Astrocyte (in vitro differentiated cells and primary cell): ENCODE measurements at regions not wholly inside any gene's neighbourhood (a gene's known extent, or its start where the extent isn't known, plus 50 kb on each side); places are given as distances from the start of the nearest gene placed in this dataset.

Source experiments
- DNase-seq: peaks from one replicate; pipeline ENCODE4 v3.0.0-alpha.2; 2010; ENCODE audit warnings: low read depth
- FAIRE-seq: peaks from 2 replicates; lab custom pipeline; 2011; peaks lifted over from hg19 to GRCh38; lab: Jason Lieb, UNC
- H2AFZ ChIP-seq: 2 replicates; pipeline ENCODE4 v1.6.0; 2012; ENCODE audit warnings: low read depth, low read length, inconsistent platforms
- H3K27ac ChIP-seq: 2 replicates; pipeline ENCODE4 v1.5.1; 2011; ENCODE audit warnings: low read depth, low read length, inconsistent platforms
- H3K27me3 ChIP-seq: 2 replicates; pipeline ENCODE4 v1.6.0; 2011; ENCODE audit warnings: low read length, inconsistent platforms; ENCODE audit not compliant: insufficient read depth
- H3K36me3 ChIP-seq: 2 replicates; pipeline ENCODE4 v1.5.1; 2011; ENCODE audit warnings: low read length, inconsistent platforms; ENCODE audit not compliant: insufficient read depth
- H3K4me1 ChIP-seq: 2 replicates; pipeline ENCODE4 v1.5.1; 2011; ENCODE audit warnings: low read length, inconsistent platforms; ENCODE audit not compliant: insufficient read depth
- H3K4me2 ChIP-seq: 2 replicates; pipeline ENCODE4 v1.6.0; 2012; ENCODE audit warnings: low read length, inconsistent platforms
- H3K4me3 ChIP-seq: 2 replicates; pipeline ENCODE4 v1.5.1; 2011; ENCODE audit warnings: low read depth, mild to moderate bottlenecking, low read length, inconsistent platforms; ENCODE audit not compliant: insufficient read depth
- H3K79me2 ChIP-seq: 2 replicates; pipeline ENCODE4 v1.6.0; 2012; ENCODE audit warnings: mild to moderate bottlenecking, low read length, inconsistent platforms; ENCODE audit not compliant: insufficient read depth
- H3K9ac ChIP-seq: 2 replicates; pipeline ENCODE4 v1.6.0; 2012; ENCODE audit warnings: mild to moderate bottlenecking, low read length, inconsistent platforms
- H3K9me3 ChIP-seq: 2 replicates; pipeline ENCODE4 v1.5.1; 2012; ENCODE audit warnings: low read depth, mild to moderate bottlenecking, low read length, inconsistent platforms; ENCODE audit not compliant: insufficient read depth
- H4K20me1 ChIP-seq: 2 replicates; pipeline ENCODE4 v1.6.0; 2012; ENCODE audit warnings: low read length, inconsistent platforms; ENCODE audit not compliant: insufficient read depth
- H3K27ac Mint-ChIP-seq: one replicate; pipeline ENCODE4 v1.8.0; 2021; ENCODE audit warnings: mild to moderate bottlenecking, mixed read lengths; ENCODE audit not compliant: unreplicated experiment
- H3K27me3 Mint-ChIP-seq: one replicate; pipeline ENCODE4 v1.8.0; 2021; ENCODE audit warnings: low read depth, mixed read lengths; ENCODE audit not compliant: unreplicated experiment
- H3K36me3 Mint-ChIP-seq: one replicate; pipeline ENCODE4 v1.8.0; 2021; ENCODE audit warnings: low read depth, mixed read lengths; ENCODE audit not compliant: unreplicated experiment
- H3K4me1 Mint-ChIP-seq: one replicate; pipeline ENCODE4 v1.8.0; 2021; ENCODE audit warnings: low read depth, mixed read lengths; ENCODE audit not compliant: unreplicated experiment
- H3K4me3 Mint-ChIP-seq: one replicate; pipeline ENCODE4 v1.8.0; 2021; ENCODE audit warnings: mild to moderate bottlenecking, moderate library complexity, mixed read lengths; ENCODE audit not compliant: unreplicated experiment
- H3K9me3 Mint-ChIP-seq: one replicate; pipeline ENCODE4 v1.8.0; 2021; ENCODE audit warnings: mild to moderate bottlenecking, mixed read lengths; ENCODE audit not compliant: unreplicated experiment
- EZH2 ChIP-seq: IDR thresholded peaks from 2 replicates; pipeline ENCODE4 v1.6.1; 2012; ENCODE audit warnings: mild to moderate bottlenecking, low read length, inconsistent platforms; ENCODE audit not compliant: insufficient read depth
- TF ChIP-seq, protein P1 (sequence below): IDR thresholded peaks from 2 replicates; pipeline ENCODE4 v1.5.1; 2011; ENCODE audit warnings: low read depth, mild to moderate bottlenecking, inconsistent platforms, low read length, moderate library complexity; ENCODE audit not compliant: insufficient read depth

DNA sequence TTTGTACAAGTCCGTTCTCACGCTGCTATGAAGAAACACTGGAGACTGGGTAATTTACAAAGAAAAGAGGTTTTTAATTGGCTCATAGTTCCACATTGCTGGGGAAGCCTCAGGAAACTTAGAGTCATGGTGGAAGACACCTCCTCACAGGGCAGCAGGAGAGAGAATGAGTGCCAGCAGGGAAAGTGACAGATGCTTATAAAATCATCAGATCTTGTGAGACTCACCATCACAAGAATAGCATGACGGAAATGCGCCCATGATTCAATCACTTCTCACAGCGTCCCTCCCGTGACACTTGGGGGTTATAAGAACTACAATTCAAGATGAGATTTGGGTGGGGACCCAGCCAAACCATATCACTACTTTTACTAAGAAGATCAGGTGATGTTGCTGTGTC is 285.8 kb downstream of the TMX3 start:
- Mint-ChIP-seq H3K4me1 (peaks cover 51% of the 10 kb centered on the region), H3K36me3 (no peaks in the 10 kb centered on the region), H3K27ac (peak overlapping the region; percentile 22), H3K27me3 (no peaks in the 10 kb centered on the region), H3K9me3 (no peaks in the 10 kb centered on the region), H3K4me3 (no peak overlapping the region)
- H3K27ac ChIP-seq = peak overlapping the region; percentile 71
- no peaks in the 10 kb centered on the region for H3K27me3 ChIP-seq
- H3K4me1 ChIP-seq = peaks cover 32% of the 10 kb centered on the region
- H3K9ac ChIP-seq = peak overlapping the region; percentile 16
- H3K4me3 ChIP-seq = no peak overlapping the region
- H4K20me1 ChIP-seq = no peaks in the 10 kb centered on the region
- no peaks in the 10 kb centered on the region for H3K9me3 ChIP-seq
- H2AFZ ChIP-seq = no peak overlapping the region
- no peaks in the 10 kb centered on the region for H3K79me2 ChIP-seq
- no peak overlapping the region for H3K4me2 ChIP-seq
- TF ChIP-seq EZH2 = no peak
- TF ChIP-seq, protein P1, sequence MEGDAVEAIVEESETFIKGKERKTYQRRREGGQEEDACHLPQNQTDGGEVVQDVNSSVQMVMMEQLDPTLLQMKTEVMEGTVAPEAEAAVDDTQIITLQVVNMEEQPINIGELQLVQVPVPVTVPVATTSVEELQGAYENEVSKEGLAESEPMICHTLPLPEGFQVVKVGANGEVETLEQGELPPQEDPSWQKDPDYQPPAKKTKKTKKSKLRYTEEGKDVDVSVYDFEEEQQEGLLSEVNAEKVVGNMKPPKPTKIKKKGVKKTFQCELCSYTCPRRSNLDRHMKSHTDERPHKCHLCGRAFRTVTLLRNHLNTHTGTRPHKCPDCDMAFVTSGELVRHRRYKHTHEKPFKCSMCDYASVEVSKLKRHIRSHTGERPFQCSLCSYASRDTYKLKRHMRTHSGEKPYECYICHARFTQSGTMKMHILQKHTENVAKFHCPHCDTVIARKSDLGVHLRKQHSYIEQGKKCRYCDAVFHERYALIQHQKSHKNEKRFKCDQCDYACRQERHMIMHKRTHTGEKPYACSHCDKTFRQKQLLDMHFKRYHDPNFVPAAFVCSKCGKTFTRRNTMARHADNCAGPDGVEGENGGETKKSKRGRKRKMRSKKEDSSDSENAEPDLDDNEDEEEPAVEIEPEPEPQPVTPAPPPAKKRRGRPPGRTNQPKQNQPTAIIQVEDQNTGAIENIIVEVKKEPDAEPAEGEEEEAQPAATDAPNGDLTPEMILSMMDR = no peak
- no peaks in the 10 kb centered on the region for H3K36me3 ChIP-seq
- DNase-seq (no peak), FAIRE-seq (peak; percentile 17)

DNA sequence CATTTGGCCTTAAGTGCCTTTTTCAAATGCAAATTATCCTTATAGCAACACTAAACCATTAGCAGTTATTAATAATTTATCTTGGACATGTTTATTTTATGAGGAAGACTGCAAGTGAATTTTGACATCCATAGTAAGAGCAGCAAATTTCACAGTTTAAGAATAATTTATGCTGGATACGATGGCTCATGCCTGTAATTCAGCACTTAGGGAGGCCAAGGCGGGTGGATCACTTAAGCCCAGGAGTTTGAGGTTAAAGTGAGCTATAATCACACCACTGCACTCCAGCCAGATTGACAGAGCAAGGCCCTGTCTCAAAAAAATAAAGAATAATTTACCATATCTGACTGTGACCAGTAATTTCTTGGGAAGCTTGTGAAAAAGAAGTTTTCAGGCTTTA is 286.2 kb downstream of the TMX3 start:
- Histone ChIP-seq H4K20me1 (no peaks in the 10 kb centered on the region), H3K27ac (peak overlapping the region; percentile 71), H3K9me3 (no peaks in the 10 kb centered on the region), H2AFZ (no peak overlapping the region), H3K36me3 (no peaks in the 10 kb centered on the region), H3K4me1 (peaks cover 32% of the 10 kb centered on the region), H3K79me2 (no peaks in the 10 kb centered on the region), H3K27me3 (no peaks in the 10 kb centered on the region), H3K4me3 (no peak overlapping the region), H3K9ac (peak overlapping the region; percentile 16), H3K4me2 (peak overlapping the region; percentile 18)
- peak overlapping the region; percentile 85 for H3K27ac Mint-ChIP-seq
- no peak overlapping the region for H3K4me3 Mint-ChIP-seq
- FAIRE-seq (no peak), DNase-seq (peak; percentile 49)
- no peaks in the 10 kb centered on the region for H3K27me3 Mint-ChIP-seq
- peaks cover 52% of the 10 kb centered on the region for H3K4me1 Mint-ChIP-seq
- H3K36me3 Mint-ChIP-seq = no peaks in the 10 kb centered on the region
- no peak for TF ChIP-seq EZH2
- no peaks in the 10 kb centered on the region for H3K9me3 Mint-ChIP-seq

DNA sequence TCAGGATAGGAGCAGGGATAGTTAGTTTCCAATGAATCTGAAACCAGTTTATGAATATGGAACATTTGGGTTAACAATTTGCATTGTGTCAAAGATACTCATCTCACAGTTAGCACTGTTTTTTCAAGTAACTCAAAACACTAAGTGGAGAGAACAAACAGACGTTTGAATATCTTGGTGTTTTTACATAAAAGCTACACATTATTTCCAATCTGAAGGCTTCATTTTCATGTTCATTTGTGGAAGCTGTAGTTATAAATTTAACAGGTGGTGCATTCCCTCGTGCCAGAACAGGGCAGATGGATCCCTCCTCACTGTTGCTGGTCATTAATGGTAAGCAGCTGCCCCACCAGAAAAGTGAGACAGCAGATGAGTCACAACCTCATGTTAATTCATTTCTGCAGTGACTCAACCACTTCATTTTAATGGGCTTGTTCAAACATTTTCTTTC is 286.9 kb downstream of the TMX3 start:
- Mint-ChIP-seq H3K27me3 (no peaks in the 10 kb centered on the region), H3K4me3 (no peak overlapping the region), H3K4me1 (peaks cover 52% of the 10 kb centered on the region), H3K9me3 (no peaks in the 10 kb centered on the region), H3K36me3 (no peaks in the 10 kb centered on the region), H3K27ac (peak overlapping the region; percentile 81)
- no peaks in the 10 kb centered on the region for H4K20me1 ChIP-seq
- H3K36me3 ChIP-seq = no peaks in the 10 kb centered on the region
- H3K27me3 ChIP-seq = no peaks in the 10 kb centered on the region
- DNase-seq (peak; percentile 95), FAIRE-seq (peak; percentile 94)
- no peaks in the 10 kb centered on the region for H3K79me2 ChIP-seq
- no peaks in the 10 kb centered on the region for H3K9me3 ChIP-seq
- peak overlapping the region; percentile 18 for H3K4me2 ChIP-seq
- peak overlapping the region; percentile 71 for H3K27ac ChIP-seq
- H2AFZ ChIP-seq = no peak overlapping the region
- H3K4me3 ChIP-seq = no peak overlapping the region
- TF ChIP-seq EZH2 = no peak
- TF ChIP-seq, protein P1 = no peak
- H3K4me1 ChIP-seq = peaks cover 32% of the 10 kb centered on the region
- H3K9ac ChIP-seq = no peak overlapping the region
